BE2C (cell line): ENCODE measurements at regions not wholly inside any gene's neighbourhood (a gene's known extent, or its start where the extent isn't known, plus 50 kb on each side); places are given as distances from the start of the nearest gene placed in this dataset.

Source experiments
- DNase-seq: peaks from one replicate; pipeline ENCODE4 v3.0.0-alpha.2; 2020
- H3K27me3 ChIP-seq: fragments of 250-450 bp; sonication (Bioruptor Pico); 2 replicates; pipeline ENCODE4 v1.5.1; 2020; ENCODE audit warnings: mild to moderate bottlenecking
- H3K36me3 ChIP-seq: fragments of 250-450 bp; sonication (Bioruptor Pico); 2 replicates; pipeline ENCODE4 v1.5.1; 2020; ENCODE audit warnings: mild to moderate bottlenecking
- H3K4me1 ChIP-seq: fragments of 250-450 bp; sonication (Bioruptor Pico); 2 replicates; pipeline ENCODE4 v1.5.1; 2020
- H3K4me3 ChIP-seq: 2 replicates; pipeline ENCODE4 v1.5.1; 2011; ENCODE audit warnings: low read depth, low read length
- H3K9me3 ChIP-seq: fragments of 250-450 bp; sonication (Bioruptor Pico); 2 replicates; pipeline ENCODE4 v1.5.1; 2020
- TF ChIP-seq, protein P1 (sequence below): IDR thresholded peaks from 2 replicates; pipeline ENCODE4 v1.5.1; 2012; ENCODE audit warnings: mild to moderate bottlenecking, low read depth, low read length

DNA sequence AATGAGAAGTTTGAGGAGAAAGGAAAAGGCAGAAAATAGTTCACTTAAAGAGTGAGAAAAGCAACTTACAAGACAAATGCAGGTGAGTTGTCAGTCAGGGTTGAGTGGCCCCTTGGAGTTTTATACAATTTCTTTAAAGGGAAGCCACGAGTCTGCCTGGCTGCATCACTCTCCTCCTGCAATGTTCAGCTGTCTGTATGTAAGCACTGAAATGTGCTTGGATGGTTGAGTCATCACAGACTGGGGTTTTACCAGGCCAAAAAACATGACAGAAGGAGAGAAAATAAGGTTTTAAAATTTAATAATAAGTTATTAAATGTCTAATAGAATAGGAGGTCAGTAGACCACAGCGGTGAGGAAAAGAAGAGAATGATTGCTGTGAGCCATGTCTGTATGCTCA lies 51.0 kb upstream of the FGF14 start:
- DNase-seq = peak; percentile 28
- Histone ChIP-seq H3K9me3 (no peaks in the 10 kb centered on the region), H3K4me1 (peaks cover 10% of the 10 kb centered on the region), H3K36me3 (no peaks in the 10 kb centered on the region), H3K4me3 (no peak overlapping the region), H3K27me3 (no peaks in the 10 kb centered on the region)
- TF ChIP-seq, protein P1, sequence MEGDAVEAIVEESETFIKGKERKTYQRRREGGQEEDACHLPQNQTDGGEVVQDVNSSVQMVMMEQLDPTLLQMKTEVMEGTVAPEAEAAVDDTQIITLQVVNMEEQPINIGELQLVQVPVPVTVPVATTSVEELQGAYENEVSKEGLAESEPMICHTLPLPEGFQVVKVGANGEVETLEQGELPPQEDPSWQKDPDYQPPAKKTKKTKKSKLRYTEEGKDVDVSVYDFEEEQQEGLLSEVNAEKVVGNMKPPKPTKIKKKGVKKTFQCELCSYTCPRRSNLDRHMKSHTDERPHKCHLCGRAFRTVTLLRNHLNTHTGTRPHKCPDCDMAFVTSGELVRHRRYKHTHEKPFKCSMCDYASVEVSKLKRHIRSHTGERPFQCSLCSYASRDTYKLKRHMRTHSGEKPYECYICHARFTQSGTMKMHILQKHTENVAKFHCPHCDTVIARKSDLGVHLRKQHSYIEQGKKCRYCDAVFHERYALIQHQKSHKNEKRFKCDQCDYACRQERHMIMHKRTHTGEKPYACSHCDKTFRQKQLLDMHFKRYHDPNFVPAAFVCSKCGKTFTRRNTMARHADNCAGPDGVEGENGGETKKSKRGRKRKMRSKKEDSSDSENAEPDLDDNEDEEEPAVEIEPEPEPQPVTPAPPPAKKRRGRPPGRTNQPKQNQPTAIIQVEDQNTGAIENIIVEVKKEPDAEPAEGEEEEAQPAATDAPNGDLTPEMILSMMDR = no peak
